ENCODE measurements at regions not wholly inside any gene's neighbourhood (a gene's known extent, or its start where the extent isn't known, plus 50 kb on each side); places are given as distances from the start of the nearest gene placed in this dataset.

DNA sequence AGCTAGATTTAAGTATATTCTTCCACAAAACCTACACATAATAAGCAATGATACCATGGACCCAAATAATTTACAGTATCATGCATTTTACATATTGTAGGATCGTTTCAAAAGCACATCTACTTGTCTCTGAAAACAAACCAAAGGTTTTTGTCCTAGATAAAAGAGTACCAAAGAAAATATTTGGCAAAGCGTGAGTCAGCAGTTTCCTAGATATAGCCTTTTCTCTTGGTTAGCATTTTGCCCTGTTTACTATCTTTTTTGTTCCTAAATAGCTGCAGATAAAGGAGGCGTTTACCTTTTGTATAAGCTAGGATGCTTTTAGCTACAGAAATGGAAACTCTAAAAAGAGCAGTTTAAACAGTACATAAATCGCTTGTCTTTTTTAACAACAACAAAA is 305.8 kb upstream of the GULP1 start:
- TF ChIP-seq, protein P1, sequence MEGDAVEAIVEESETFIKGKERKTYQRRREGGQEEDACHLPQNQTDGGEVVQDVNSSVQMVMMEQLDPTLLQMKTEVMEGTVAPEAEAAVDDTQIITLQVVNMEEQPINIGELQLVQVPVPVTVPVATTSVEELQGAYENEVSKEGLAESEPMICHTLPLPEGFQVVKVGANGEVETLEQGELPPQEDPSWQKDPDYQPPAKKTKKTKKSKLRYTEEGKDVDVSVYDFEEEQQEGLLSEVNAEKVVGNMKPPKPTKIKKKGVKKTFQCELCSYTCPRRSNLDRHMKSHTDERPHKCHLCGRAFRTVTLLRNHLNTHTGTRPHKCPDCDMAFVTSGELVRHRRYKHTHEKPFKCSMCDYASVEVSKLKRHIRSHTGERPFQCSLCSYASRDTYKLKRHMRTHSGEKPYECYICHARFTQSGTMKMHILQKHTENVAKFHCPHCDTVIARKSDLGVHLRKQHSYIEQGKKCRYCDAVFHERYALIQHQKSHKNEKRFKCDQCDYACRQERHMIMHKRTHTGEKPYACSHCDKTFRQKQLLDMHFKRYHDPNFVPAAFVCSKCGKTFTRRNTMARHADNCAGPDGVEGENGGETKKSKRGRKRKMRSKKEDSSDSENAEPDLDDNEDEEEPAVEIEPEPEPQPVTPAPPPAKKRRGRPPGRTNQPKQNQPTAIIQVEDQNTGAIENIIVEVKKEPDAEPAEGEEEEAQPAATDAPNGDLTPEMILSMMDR (conservative IDR thresholded peaks at IDR 0.05; ENCODE audit: low read depth in 2 of 2), result no peak
- TF ChIP-seq POLR2AphosphoS5 (IDR thresholded peaks at IDR 0.05; ENCODE audit: low read depth) (no peak), EZH2 (IDR thresholded peaks at IDR 0.05; ENCODE audit: low read depth, unreplicated experiment) (no peak)
- TF ChIP-seq, protein P2, sequence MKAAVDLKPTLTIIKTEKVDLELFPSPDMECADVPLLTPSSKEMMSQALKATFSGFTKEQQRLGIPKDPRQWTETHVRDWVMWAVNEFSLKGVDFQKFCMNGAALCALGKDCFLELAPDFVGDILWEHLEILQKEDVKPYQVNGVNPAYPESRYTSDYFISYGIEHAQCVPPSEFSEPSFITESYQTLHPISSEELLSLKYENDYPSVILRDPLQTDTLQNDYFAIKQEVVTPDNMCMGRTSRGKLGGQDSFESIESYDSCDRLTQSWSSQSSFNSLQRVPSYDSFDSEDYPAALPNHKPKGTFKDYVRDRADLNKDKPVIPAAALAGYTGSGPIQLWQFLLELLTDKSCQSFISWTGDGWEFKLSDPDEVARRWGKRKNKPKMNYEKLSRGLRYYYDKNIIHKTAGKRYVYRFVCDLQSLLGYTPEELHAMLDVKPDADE (IDR thresholded peaks at IDR 0.05), result no peak
